Duodenal mucosa (tissue), 2 donors: ENCODE measurements at regions not wholly inside any gene's neighbourhood (a gene's known extent, or its start where the extent isn't known, plus 50 kb on each side); places are given as distances from the start of the nearest gene placed in this dataset.

Experiments
- H3K27ac ChIP-seq: one replicate; pipeline ENCODE4 v1.7.0; 2013; ENCODE audit warnings: low read depth, low read length
- H3K27me3 ChIP-seq, 2 donors: one replicate each; pipeline ENCODE4 v1.7.0; 2013; ENCODE audit warnings: low read length in 2 of 2, control low read depth in 1 of 2; ENCODE audit not compliant: insufficient read depth in 2 of 2, control insufficient read depth in 1 of 2
- H3K36me3 ChIP-seq, 2 donors: one replicate each; pipeline ENCODE4 v1.7.0; 2013; ENCODE audit warnings: low read length in 2 of 2, control low read depth in 1 of 2; ENCODE audit not compliant: insufficient read depth in 2 of 2, control insufficient read depth in 1 of 2
- H3K4me1 ChIP-seq, 2 donors: one replicate each; pipeline ENCODE4 v1.7.0; 2013; ENCODE audit warnings: low read length in 2 of 2, control low read depth in 1 of 2; ENCODE audit not compliant: insufficient read depth in 2 of 2, control insufficient read depth in 1 of 2
- H3K4me3 ChIP-seq, 2 donors: one replicate each; pipeline ENCODE4 v1.7.0; 2013; ENCODE audit warnings: low read length in 2 of 2, low read depth in 1 of 2
- H3K9ac ChIP-seq, 2 donors: one replicate each; pipeline ENCODE4 v1.7.0; 2013; ENCODE audit warnings: low read length in 2 of 2, low read depth in 1 of 2
- H3K9me3 ChIP-seq, 2 donors: one replicate each; pipeline ENCODE4 v1.7.0; 2013; ENCODE audit warnings: low read length in 2 of 2, control low read depth in 1 of 2; ENCODE audit not compliant: control insufficient read depth in 1 of 2

DNA sequence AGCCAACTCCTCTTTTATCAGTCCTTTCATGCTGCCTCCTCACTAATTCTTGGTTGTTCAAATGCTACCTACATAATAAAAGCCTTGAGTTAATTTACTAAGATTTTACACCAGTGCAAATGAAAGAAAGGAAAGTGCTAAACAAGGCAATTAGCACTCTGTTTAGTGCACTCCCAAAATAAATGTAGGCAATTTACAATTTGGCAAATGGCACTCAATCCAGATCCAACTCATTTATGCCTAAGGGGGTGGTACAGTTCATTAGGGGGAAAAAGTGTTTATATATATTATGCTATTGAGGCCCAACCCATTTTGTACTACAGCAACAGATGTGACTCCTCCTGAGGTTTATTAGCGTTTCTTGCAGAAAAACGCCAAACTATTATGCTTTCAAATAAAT is 370.1 kb downstream of the NR2F2 start:
- no peak overlapping the region for H3K9ac ChIP-seq
- no peak overlapping the region for H3K4me3 ChIP-seq
- no peaks in the 10 kb centered on the region for H3K36me3 ChIP-seq
- H3K9me3 ChIP-seq: no peaks in the 10 kb centered on the region
- no peak overlapping the region for H3K27ac ChIP-seq
- no peaks in the 10 kb centered on the region for H3K4me1 ChIP-seq
- H3K27me3 ChIP-seq: no peaks in the 10 kb centered on the region

DNA sequence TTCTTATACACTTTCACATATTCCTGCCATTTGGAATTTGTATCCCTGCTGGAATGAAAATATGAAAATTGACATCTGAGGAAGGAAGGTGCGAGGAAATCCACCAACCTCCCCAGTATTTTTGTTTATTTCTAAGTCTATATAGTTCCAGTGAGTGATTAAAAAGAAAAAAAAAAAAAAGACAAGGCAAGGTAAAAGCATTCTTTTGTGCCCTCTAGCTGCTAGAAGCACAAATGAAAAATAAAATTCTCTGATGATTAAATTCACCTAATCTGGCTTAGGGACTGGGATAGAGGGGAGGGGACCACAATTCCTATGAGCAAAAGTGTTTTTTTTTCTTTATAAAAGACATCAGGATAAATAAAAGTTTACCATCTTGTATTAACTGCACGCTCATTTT is 370.9 kb downstream of the NR2F2 start:
- no peaks in the 10 kb centered on the region for H3K36me3 ChIP-seq

DNA sequence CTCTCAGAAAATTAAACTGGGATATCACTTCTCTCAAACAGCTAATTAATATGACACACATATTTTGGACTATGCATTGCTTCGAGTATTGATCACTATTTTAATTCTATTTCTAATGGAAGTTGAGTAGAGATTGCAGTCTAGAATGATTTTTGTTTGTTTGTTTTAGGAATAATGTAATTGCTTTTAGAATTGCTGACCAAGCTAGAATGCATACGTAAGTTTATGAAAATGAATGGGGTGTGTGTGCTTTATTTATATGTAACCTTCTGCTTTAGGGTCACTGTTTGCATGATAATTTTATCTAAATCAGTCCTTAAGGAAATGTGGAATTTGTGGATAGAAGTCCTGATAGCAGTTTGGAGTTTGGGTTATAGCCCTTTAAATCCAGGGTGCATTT is 371.4 kb downstream of the NR2F2 start:
- no peaks in the 10 kb centered on the region for H3K9me3 ChIP-seq
- no peaks in the 10 kb centered on the region for H3K36me3 ChIP-seq
- no peak overlapping the region for H3K4me3 ChIP-seq
- no peaks in the 10 kb centered on the region for H3K4me1 ChIP-seq
- H3K27ac ChIP-seq: no peak overlapping the region
- H3K9ac ChIP-seq: no peak overlapping the region
- no peaks in the 10 kb centered on the region for H3K27me3 ChIP-seq

More for the DNA sequence above, 370.9 kb downstream of the NR2F2 start:
- Histone ChIP-seq H3K4me3 (no peak overlapping the region), H3K27ac (no peak overlapping the region), H3K9me3 (no peaks in the 10 kb centered on the region), H3K4me1 (no peaks in the 10 kb centered on the region), H3K27me3 (no peaks in the 10 kb centered on the region), H3K9ac (no peak overlapping the region)

DNA sequence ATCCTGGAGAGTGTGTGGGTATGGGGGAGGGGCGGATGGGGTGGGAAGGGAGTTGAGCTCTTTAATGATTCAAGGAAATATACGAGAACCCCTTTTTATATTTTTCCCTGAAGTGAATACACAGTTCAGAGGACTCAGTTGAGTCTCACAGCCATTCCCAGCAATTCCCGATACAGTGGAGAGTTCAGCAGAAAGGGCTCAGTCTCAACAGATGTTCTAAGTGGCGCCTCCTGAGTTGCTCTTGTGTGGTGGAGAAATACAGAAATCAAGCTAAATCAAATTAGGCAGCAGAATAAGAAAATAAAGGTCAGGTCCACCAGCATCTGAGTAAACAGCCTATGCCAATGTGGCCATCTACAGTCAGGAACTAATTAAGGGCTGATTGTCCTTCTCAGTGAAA is 372.1 kb downstream of the NR2F2 start:
- no peak overlapping the region for H3K27ac ChIP-seq
- H3K9me3 ChIP-seq: no peaks in the 10 kb centered on the region
- H3K27me3 ChIP-seq: no peaks in the 10 kb centered on the region

DNA sequence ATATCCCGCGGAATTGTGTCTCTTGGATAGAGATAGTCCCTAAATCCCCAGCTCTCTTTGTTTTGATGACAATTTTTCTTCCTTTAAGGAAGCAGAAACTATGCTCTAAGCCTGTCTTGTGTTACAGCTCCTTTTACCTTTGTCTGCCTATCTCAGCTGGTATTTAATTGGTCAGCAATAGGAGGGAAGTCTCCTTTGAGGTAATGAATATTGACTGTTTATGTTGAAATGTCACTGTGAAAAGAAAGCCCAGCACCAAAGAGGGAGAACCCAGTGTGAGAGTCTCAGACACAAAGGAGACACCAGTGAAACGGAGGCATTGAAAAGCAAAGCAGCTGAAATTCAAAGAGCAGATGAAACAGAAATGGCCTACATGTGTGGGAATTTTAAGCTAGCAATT is 372.6 kb downstream of the NR2F2 start:
- no peaks in the 10 kb centered on the region for H3K27me3 ChIP-seq
- no peaks in the 10 kb centered on the region for H3K36me3 ChIP-seq
- H3K9ac ChIP-seq: no peak overlapping the region

More for the DNA sequence above, 372.1 kb downstream of the NR2F2 start:
- Histone ChIP-seq H3K36me3 (no peaks in the 10 kb centered on the region), H3K4me1 (no peaks in the 10 kb centered on the region), H3K4me3 (no peak overlapping the region), H3K9ac (no peak overlapping the region)

DNA sequence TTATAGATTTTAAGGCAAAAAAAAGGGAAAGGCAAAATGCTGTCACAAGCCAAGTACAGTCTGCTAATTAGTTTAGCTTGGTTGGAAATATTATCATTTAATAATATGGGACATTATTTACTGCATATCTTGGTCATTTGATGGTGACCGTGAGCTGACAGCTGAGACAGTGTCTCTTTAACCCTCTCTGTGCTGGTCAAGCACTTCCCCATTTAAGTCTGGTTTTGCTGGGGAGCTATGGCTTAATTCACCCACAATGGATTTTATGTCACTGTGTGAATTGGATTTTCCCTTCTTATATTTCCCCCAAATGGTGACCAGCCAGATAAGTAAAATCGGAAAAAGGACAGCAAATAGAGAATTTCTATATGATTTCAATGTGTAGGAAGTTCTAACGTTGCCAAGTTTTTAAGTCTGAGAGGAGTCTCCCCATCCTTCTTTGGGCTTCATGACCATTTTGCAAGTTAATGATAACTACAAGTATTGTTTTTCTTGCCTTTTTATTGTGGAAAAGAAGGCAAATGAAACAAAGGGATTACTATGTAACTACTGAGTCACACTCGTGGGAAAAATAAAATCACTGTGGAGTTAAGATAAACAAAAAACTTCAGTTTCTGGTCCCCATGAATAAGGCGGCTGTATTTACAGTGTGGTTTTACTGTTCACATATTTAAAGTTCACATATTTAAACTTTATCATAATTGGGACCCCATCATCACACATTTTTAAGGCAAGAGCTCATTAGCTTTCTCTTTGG is 373.5 kb downstream of the NR2F2 start:
- no peak overlapping the region for H3K4me3 ChIP-seq
- no peaks in the 10 kb centered on the region for H3K9me3 ChIP-seq
- no peaks in the 10 kb centered on the region for H3K27me3 ChIP-seq
- no peaks in the 10 kb centered on the region for H3K4me1 ChIP-seq
- no peak overlapping the region for H3K9ac ChIP-seq
- no peak overlapping the region for H3K27ac ChIP-seq
- H3K36me3 ChIP-seq: no peaks in the 10 kb centered on the region

More for the DNA sequence above, 372.6 kb downstream of the NR2F2 start:
- Histone ChIP-seq H3K4me1 (no peaks in the 10 kb centered on the region), H3K27ac (no peak overlapping the region), H3K9me3 (no peaks in the 10 kb centered on the region), H3K4me3 (no peak overlapping the region)

DNA sequence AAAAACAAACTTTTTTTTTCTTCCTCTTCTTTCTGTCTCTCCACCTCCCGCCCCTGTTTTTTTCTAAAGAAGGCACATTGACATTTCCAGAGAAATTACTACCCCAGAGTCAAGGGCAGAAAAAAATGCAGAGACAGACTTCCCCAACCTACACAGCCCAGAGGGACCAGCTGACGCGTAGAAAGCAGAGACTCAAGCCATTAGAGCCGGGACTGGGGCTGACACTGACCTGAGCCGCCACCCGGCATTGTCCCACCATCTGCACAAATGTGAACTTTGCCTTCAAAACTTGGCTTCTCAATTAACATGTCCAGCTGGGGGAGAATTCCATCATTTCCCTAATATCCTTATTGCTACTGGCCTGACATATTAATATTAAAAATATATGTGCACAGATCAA is 385.6 kb downstream of the NR2F2 start:
- no peak overlapping the region for H3K27ac ChIP-seq
- no peak overlapping the region for H3K9ac ChIP-seq
- H3K36me3 ChIP-seq: no peaks in the 10 kb centered on the region
- H3K27me3 ChIP-seq: no peaks in the 10 kb centered on the region
- no peak overlapping the region for H3K4me3 ChIP-seq
- H3K9me3 ChIP-seq: no peaks in the 10 kb centered on the region
- no peaks in the 10 kb centered on the region for H3K4me1 ChIP-seq

DNA sequence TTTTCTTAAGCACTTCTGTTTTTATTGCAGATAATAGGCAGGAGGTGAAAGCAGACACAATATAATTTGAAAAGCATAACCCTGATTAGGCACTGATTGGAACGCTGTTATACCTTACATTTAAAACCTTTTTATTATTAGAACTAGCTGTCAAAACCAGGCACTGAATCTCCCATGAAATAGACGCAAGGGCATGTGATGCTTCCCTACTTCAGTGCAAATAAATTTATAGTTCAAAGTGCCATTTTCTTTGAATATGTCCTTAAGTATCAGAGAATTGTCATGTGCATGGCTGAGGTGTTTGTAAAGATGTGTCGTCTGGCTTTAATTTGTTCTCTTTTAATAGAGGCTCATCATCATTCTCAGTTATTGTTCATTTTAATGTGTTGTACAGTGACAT is 386.0 kb downstream of the NR2F2 start:
- no peaks in the 10 kb centered on the region for H3K4me1 ChIP-seq
- H3K9ac ChIP-seq: no peak overlapping the region
- H3K27ac ChIP-seq: no peak overlapping the region
- no peaks in the 10 kb centered on the region for H3K36me3 ChIP-seq
- H3K9me3 ChIP-seq: no peaks in the 10 kb centered on the region
- no peaks in the 10 kb centered on the region for H3K27me3 ChIP-seq
- no peak overlapping the region for H3K4me3 ChIP-seq

DNA sequence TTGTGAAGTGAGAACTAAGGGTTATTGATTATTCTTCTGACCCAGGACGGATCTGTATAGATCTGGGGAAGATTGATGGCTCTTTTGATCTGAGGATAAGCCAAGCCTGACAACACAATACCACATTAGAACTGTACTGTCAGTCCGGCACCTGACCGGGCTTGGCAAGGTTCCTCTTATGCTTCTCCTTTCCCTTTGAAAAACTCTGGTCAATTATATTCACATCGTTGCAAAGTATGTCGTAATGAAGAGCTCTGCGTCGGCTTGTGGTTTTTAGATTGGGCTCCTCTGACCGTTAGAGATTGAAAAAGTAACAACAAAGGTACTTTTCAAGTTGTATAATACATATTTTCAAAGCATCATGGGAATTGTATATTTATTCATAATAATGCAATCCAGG is 389.8 kb downstream of the NR2F2 start:
- Histone ChIP-seq H3K36me3 (no peaks in the 10 kb centered on the region), H3K9me3 (no peaks in the 10 kb centered on the region), H3K27ac (no peak overlapping the region), H3K4me3 (no peak overlapping the region), H3K9ac (no peak overlapping the region), H3K4me1 (no peaks in the 10 kb centered on the region), H3K27me3 (no peaks in the 10 kb centered on the region)

DNA sequence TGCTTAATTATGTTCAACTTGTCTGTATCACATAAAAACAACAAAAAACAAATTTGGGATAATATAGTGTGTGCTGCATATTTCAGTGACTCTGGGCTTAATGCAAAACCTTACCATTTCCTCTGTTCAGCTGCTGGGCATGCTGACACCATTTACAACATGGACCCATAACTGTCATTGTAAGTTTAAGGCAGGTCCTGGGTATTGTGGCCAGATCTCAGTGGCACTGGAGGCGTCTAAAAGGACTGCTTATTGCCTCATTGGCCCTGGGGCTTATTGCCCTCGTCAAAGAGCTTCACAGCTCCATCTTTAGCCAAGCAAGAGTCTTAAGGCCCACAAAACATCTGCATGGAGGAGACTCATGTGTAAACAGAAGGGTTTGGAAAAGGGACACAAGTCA is 390.2 kb downstream of the NR2F2 start:
- no peaks in the 10 kb centered on the region for H3K9me3 ChIP-seq
- H3K27ac ChIP-seq: no peak overlapping the region
- H3K9ac ChIP-seq: no peak overlapping the region
- no peaks in the 10 kb centered on the region for H3K27me3 ChIP-seq
- H3K4me1 ChIP-seq: no peaks in the 10 kb centered on the region
- H3K4me3 ChIP-seq: no peak overlapping the region
- H3K36me3 ChIP-seq: no peaks in the 10 kb centered on the region
